ENCODE measurements at regions not wholly inside any gene's neighbourhood (a gene's known extent, or its start where the extent isn't known, plus 50 kb on each side); places are given as distances from the start of the nearest gene placed in this dataset.
"Not testable (repeated sequence)": the region's sequence is repeated elsewhere in the genome, so short reads cannot be mapped to it uniquely, and the experiment has no call there.

DNA sequence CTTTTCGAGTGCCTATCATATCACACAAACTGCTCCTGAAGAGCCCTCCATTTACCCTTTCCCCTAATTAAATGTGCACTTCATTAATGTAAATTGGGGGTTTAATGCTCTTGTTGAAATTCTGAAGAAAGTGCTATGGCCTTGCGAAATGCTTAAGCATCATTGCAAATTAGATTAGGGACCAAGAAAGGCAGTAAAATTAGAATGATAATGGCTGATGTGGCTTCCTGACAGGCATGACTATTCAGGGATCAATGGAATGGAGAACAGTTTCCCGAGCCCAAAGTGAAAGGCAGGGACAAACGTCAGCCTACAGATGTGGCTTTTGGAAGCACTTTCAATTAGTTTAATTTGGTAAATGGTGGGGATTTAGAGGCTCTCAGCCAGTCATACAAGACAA, 120.1 kb downstream of the NKX6-1 start:
- DNase-seq: no peak

DNA sequence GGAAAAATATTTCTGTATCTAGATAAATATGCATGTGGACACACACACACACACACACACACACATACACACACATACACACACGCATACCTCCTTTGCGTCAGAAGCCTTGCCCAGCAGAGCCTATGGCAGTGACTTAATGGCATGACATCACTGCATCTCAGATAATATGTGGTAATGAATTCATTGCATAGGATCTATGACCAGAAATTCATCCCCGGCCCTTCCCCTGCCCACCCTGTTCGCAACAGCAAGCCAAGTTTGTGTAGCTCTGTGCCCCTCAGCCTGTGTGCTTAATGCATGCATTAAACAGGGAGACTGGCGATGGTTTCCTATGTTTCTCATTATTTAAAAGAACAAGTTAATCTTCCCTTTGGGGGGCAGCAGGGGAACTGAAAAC, 120.7 kb downstream of the NKX6-1 start:
- DNase-seq: no peak

DNA sequence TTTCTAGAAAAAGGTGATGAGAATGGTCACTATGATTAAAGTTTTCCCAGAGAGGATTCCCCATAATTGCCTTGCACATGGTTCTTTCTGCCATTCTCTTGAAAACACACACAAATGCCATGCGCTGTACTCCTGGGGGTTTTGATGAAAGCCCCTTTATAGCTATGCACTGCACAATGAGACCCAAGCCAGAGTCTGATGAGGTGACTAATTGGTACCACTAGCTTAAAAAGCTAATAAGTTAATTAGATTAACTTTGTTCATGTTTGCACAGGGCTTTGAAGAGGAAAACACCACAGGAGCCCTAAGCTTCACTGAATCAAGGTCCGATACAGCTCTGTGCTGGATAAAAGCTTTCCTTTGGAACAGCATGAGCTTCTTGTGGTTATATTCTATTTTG, 132.2 kb downstream of the NKX6-1 start:
- no peak for DNase-seq

DNA sequence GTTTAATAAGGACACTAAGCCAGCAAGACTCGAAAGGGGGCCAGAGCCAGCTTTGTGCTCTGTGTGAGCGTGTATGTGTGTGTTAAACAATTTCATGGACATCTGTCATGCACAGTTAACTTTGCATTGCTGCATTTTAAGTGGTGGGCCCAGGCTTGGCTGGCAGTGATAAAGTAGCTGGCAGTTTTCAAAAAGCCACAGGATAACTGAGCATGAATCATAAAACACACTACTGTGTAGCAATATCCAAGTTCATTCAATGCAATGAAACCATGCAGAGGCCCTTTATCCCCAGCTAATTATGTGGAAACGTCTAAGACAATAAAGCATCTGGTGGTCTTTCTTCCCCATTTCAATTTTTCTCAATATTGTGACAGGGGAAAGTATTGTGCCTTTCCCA, 132.9 kb downstream of the NKX6-1 start:
- no peak for DNase-seq

DNA sequence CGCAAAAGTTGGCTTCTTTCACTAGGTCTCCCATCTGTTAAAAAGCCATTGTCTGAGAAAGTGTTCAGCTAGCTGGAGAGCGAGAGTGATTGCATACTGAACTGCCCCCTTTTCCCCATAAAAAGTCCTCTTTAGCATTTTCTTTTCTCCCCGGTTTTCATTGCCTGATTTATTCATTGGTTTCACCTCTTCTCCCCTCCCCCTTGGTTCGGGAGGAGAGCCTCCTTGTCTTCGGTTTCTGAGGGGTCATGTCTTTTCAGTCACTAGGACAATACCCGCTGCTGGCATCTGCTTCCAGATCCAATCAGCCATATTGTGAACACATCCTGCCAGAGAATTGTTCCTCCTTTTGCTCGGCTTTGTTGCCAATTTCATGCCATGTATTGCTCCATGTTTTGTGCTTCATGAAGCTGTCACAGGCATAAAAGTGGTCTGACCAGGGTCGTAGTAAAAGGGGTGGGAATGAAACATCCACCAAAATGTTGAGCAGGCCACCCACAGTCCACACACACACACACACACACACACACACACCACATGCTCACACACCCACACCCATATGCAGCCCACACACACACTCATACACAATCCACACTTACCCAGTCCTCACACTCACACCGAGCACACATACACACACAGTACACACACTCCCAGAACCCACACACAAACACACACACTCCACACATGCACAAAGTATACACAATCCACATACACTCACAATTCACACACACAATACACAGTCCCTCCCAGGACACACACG, 136.0 kb downstream of the NKX6-1 start:
- DNase-seq: no peak

DNA sequence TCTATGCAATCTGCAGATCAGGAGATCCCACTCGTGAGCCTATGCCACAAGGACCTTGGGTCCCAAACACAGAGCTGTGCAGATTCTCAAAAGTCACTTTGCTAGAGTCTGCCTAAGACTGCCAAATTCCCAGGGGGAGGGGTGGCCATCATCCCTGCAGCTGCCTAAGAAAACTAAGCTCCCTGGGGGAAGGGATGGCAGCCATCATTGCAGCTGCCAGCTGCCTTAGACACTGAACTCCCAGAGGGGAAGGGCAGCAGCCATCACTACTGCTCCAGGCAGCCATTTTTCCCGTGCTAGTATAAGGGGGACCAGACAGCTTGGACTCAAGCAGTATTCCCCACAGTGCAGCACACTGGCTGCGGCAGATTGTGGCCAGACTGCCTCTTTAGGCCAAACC, 156.9 kb downstream of the NKX6-1 start:
- DNase-seq: no peak

DNA sequence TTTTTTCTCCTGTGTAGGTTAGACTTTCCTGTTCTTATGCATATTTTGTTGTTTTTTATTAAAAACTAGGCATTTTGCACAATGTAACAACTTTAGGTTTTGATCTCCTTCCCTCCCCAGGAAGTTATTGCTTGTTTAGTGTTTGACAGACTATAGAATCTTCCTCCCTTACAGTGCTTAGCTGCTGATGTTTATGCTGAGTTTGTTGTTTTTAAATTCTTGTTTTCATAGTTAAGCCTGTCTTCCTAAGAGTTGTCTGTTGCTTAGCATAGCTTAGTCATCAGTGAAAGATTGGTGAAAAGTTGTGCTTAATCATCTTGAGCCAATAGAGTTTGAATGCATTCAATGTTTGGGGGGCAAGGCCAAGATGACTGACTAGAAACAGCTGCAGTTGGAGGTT, 157.5 kb downstream of the NKX6-1 start:
- no peak for DNase-seq

DNA sequence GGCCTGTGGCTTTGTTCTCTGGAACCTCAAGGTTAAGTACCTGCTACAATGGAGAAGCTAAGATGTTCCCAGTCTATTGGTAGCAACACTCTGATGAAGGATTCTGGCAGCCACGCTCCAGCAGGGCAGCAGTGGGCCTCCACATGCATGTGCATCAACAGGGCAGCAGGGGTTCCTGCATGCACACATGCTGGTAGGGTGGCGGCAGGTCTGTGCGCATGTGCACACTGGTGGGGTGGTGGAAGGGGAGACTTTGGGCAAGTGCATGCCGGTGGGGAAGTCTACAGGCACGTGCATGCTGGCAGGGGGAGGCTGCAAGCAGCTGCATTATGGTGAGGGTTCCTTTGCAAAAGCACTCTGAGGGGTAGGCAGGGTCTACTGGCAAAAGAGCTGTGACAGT, 160.7 kb downstream of the NKX6-1 start:
- DNase-seq: no peak

DNA sequence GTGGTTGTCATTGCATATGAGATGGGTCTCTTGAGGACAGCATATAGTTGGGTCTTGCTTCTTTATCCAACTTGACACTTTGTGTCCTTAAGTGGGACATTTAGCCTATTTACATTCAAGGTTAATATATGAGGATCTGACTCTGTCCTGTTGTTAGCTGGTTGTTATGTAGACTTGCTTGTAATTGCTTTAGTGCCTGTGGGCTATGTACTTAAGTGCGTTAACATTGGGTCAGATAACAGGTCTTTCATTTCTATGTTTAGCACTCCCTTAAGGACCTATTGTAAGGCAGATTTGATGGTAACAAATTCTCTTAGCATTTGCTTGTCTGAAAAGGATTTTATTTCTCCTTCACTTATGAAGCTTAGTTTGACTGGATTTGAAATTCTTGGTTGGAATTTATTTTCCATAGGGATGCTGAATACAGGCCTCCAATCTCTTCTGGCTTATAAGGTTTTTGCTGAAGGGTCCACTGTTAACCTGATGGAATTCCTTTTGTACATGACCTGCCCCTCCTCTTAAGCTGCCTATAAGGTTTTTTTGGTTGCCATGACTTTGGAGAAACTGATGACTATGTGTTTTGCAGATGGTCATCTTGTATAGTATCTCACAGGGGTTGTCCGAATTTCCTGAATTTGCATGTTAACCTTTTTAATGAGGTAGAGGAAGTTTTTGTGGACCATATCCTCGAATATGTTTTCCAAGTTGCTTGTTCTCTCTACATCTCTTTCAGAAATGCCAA, 162.0 kb downstream of the NKX6-1 start:
- no peak for DNase-seq

DNA sequence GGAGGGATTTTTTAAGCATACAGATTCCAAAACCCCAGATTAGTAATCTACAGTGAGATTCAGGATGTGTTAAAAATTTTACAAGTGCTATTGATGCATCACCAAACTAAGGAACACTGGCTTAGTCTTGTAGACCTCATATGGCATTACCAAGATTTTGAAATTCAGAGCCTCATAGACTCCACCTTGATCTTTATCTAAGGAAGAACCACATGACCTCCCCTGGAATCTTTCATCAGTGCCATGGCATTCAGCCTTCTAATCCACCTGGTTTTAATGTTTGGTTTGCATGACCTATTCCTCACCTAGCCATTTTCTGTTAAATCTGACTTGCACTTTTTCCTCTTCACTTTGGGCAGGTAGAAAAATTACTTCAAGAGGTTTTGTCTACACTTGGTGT, 171.6 kb downstream of the NKX6-1 start:
- no peak for DNase-seq

DNA sequence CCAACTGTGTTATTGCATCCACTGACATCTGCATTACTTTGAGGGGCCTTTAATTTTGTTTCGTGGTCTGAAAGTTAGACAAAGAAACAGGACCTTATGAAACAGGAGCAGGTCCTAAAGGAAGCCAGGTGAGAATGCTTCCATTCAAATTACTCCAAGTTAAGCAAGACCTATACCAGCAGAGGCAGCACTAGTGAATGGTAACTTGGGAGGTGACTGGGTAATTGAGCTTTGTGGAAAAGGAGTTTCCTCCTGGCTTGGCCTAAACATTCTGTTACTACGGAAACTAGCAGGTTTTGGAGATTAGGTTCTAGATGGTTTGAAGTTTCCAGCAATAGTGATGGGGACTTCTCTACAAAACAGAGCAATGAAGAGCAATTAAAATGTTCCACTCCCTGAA, 173.5 kb downstream of the NKX6-1 start:
- DNase-seq: no peak

DNA sequence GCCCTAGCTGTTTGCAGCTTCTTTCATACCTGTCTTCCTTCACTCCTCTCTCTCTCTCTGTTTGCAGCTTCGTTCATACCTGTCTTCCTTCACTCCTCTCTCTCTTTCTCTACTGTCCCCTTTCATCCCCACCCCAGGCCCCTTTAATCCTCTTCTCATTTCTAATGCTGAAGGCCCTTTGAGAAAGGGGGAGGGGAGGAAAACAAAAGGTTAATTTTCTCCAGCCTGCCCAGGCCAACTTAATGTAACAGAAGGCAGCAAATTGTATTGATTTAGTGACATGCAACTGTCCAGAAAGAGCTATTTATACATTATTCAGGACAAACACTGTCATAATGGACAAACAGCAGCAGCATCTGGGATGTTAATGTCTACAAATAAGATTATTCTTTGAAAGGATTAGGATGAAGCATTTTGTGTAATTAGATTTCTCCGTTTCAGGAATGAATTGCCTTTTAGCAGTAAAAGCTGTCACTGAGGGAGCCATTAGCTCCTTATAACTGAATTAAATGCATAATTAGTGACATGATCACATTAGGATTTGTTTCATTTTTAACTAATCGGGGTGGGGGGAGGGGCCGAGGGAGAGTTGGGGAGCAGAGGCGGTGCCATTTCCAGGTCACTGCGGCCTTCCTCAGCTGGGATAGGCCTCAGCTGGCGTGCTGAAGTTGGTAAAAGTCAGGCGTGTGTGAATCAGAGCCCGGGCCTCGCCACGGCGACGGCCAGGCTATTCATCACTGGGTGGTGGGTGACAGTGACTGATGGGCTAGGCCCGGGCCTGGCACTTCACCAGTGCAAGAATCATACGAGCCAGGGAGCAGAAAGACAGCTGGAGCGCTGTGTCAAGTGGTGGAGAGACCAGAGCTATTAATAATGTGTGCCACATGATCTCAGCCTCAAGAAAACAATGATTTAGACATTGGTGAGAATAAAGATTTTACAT, 174.5 kb downstream of the NKX6-1 start:
- no peak for DNase-seq

DNA sequence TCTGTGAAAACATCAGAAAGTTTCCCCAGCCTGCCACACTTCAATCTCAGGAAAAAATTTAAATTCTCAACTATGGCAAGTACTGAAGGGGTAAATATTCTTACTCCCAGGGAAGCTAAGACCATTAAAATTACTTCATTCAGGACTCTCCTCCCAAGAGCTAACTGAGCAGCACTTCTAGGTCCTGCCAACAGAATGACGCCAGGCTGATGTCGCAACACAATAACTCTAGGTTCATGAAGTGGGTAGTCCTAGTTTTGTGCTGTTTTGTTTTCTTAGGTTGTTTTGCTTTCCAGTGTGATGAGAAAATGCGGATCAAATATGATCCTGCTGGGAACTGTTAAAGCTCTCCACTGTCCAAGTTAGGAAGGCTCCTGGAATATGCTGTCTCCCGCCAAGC, 180.0 kb downstream of the NKX6-1 start:
- DNase-seq: no peak

DNA sequence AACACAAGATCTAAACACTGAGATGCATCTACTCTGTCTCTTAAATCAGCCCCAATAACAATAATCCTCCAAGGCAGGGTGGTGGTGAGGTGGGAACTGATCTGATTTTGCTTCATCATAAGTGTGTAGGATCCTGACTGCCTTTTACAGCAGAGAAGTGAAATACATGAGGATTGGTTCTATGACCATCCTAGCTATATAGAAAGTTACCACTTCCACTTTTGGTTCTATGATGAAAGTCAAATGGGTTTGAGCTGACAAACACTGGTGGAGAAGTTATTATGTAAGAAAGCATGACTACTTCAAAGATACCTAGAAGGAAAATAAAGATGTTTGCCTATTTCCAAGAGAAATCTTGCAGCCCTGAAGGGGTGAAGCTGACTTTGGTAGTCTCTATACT, 181.6 kb downstream of the NKX6-1 start:
- DNase-seq: no peak

DNA sequence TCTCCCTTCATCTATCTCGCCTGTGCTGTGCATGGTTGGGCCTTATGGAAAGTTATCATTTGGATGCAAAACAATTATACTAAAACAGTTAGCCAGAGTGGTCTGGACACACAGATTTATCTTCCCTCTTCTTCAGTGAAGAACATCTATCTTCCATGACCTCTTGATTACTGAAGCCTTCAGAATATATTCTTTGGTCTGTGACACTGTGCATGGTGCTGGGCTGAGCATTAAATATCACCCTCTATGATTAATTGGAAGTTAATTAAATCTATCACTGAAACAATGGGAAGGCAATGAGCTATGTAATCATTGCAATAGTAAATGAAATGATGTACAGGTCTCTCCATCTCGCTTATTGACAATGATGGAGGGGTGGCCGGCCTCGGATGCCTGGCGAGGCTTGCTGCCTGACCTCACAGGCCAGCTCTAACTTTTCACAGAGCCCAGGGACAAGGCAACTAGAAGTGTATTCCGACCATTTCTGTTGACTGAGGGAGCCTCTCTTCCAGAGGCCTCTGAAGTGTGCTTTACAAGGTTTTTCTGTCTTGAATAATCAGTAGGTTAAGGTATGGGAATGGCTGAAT, 186.6 kb downstream of the NKX6-1 start:
- DNase-seq: no peak

DNA sequence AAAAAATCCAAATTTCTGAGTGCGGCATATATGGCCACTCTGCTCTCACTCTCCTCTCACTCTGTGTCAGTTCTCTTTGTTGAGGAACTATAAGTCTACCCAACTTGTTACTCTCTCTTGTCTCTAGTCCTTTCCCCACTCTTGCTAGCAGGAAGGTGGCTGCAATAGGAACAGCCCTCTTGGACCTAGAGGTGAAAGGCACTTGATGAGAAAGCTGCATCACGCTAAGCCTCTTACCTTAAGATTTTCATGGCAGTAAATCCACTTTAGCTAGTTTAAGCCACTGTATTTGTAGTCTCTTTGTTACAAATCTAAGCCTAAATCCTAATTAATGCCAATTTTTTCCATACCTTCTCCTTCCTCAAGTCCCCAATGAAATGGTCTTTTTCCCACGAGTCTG, 189.9 kb downstream of the NKX6-1 start:
- DNase-seq: no peak

DNA sequence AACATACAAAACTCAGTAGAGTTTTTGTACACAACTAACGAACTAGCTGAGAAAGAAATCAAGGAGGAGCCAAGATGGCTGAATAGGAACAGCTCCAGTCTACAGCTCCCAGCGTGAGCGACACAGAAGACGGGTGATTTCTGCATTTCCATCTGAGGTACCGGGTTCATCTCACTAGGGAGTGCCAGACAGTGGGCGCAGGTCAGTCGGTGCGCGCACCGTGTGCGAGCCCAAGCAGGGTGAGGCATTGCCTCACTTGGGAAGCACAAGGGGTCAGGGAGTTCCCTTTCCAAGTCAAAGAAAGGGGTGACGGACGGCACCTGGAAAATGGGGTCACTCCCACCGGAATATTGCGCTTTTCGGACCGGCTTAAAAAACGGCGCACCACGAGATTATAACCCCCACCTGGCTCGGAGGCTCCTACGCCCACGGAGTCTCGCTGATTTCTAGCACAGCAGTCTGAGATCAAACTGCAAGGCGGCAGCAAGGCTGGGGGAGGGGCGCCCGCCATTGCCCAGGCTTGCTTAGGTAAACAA, 200.3 kb downstream of the NKX6-1 start:
- DNase-seq: not testable (repeated sequence)

DNA sequence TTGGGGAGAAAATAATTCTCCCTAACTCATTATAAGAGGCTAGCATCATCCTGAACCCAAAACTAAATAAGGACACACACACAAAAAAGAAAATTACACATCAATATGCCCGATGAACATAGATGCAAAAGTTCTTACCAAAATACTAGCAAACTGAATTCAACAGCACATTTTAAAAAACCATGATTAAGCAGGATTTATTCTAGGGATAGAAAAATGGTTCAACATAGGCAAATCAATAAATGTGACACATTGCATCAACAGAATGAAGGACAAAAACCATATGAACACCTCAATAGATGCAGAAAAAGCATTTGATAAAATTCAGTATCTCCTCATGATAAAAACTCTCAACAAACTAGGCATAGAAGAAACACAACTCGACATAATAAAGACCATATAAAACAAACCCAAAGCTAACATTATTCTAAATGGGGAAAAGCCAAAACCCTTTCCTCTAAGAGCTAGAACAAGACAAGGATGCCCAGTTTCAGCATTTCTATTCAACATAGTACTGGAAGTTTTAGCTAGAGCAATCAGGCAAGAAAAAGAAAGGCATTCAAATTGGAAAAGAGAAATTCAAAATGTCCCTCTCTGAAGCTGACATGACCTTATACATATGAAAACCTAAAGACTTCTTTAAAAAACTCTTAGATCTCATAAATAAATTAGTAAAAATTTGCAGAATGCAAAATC, 200.9 kb downstream of the NKX6-1 start:
- DNase-seq: no peak

DNA sequence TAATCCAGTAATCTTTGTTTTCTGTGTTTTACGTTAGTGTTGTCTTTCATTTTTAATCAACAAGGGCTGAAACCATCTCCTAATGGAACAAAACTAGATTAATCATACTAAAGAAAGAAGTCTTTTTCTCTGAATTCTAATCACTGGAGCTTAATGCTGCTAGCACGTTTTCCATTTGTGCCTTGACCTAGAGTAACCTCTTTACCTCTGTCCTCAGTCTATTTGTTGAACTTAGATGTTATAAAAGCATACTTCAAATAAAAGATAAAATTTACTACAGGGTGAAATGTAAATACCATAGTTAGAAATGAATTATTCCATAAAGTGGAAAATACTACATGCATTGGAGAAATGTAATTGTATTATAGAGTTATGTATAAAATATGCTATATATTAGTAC, 207.1 kb downstream of the NKX6-1 start:
- DNase-seq: no peak

DNA sequence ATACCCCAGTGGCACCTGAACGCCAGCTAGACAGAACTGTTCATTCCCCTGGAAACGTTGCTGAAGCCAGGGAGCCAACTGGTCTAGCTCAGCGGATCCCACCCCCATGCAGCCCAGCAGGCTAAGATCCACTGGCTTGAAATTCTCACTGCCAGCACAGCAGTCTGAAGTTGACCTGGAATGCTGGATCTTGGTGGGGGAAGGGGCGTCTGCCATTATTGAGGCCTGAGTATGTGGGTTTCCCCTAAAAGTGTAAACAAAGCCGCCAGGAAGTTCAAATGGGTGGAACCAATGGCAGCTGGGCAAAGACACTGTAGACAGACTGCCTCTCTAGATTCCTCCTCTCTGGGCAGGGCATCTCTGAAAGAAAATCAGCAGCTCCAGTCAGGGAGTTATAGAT, 213.0 kb downstream of the NKX6-1 start:
- no peak for DNase-seq

DNA sequence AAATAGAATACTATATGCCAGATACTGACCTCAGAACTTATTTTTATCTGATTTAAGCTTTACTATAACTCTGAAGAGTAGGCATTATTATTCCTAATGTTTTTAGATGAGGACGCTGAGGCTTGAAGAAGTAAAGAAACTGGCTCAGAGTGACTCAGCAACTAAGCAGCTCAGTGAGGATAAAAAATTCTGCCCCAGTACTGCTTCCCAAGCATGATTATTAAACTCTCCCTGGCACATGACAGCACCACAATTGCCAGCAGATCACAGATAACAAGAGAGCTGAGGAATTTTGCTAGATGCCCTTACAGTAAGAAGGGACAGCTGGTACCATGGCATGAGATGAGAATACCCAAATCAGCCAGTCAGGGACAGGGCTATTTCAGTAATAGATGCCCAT, 219.4 kb downstream of the NKX6-1 start:
- no peak for DNase-seq

DNA sequence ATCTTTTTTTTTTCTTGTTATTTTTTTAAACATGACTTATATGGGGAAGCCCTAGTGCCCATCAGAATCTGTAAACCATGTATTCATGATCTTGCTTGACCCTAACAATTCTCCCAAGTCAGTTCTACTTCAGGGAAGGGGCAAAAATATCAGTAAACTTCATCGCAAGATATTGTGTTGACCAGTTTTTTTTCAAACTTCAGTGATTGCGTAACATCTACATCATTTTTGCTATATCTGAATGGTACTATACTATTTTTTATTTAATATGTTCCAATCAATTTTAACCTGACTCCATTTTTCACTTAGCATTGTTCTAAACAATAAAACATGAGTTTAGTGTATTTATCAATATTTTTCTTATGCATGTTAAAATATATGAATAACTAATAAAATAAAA, 221.2 kb downstream of the NKX6-1 start:
- no peak for DNase-seq
